ENCODE measurements at regions not wholly inside any gene's neighbourhood (a gene's known extent, or its start where the extent isn't known, plus 50 kb on each side); places are given as distances from the start of the nearest gene placed in this dataset.

GRCh38 chr6:132199343-132199742 lies 201.9 kb downstream of the MOXD1 start:
- Histone ChIP-seq H3K4me1 (no peaks in the 10 kb centered on the region), H3K27me3 (no peaks in the 10 kb centered on the region), H4K20me1 (ENCODE audit: low read depth) (no peaks in the 10 kb centered on the region), H3K4me2 (no peak overlapping the region), H3K36me3 (no peaks in the 10 kb centered on the region), H2AFZ (replicated peaks) (no peak overlapping the region), H3K27ac (no peak overlapping the region), H3K4me3 (no peak overlapping the region), H3K79me2 (ENCODE audit: low read depth) (no peaks in the 10 kb centered on the region), H3K9ac (no peak overlapping the region), H3K9me3 (ENCODE audit: low read depth) (no peaks in the 10 kb centered on the region), H3F3A (ENCODE audit: low read depth) (no peaks in the 10 kb centered on the region)
- TF ChIP-seq EZH2 (IDR thresholded peaks at IDR 0.05) (no peak), EZH2phosphoT487 (IDR thresholded peaks at IDR 0.05) (no peak)
- TF ChIP-seq, protein P1, sequence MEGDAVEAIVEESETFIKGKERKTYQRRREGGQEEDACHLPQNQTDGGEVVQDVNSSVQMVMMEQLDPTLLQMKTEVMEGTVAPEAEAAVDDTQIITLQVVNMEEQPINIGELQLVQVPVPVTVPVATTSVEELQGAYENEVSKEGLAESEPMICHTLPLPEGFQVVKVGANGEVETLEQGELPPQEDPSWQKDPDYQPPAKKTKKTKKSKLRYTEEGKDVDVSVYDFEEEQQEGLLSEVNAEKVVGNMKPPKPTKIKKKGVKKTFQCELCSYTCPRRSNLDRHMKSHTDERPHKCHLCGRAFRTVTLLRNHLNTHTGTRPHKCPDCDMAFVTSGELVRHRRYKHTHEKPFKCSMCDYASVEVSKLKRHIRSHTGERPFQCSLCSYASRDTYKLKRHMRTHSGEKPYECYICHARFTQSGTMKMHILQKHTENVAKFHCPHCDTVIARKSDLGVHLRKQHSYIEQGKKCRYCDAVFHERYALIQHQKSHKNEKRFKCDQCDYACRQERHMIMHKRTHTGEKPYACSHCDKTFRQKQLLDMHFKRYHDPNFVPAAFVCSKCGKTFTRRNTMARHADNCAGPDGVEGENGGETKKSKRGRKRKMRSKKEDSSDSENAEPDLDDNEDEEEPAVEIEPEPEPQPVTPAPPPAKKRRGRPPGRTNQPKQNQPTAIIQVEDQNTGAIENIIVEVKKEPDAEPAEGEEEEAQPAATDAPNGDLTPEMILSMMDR (IDR thresholded peaks at IDR 0.05): no peak
- Mint-ChIP-seq H3K4me1 (peaks cover 7% of the 10 kb centered on the region), H3K27ac (no peak overlapping the region), H3K9me3 (peaks cover 13% of the 10 kb centered on the region), H3K36me3 (peaks cover 4% of the 10 kb centered on the region), H3K27me3 (ENCODE audit: insufficient read depth, low read depth) (no peaks in the 10 kb centered on the region), H3K4me3 (no peak overlapping the region)
- no peak for DNase-seq (ENCODE audit: low spot score)

DNA sequence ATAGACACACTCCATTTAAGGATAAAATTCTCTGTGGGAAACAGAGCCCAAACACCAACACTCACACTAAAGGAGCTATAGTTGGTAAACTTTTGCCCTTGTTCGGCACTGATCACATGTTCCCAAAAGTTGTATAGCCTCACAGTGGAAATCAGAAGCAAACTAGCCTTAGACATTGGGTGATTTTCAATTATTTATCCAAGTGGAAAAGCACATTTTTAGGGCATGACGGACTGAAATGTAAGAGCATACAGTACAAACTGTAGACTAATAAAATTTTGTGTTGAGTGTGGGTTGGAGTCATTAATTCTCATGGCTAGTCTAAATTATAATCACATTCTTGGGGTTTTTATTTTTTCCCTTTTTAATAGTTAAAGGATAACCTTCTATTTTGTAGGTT lies 202.4 kb downstream of the MOXD1 start:
- Histone ChIP-seq H3K4me2 (no peak overlapping the region), H4K20me1 (ENCODE audit: low read depth) (no peaks in the 10 kb centered on the region), H3K27me3 (no peaks in the 10 kb centered on the region), H2AFZ (replicated peaks) (no peak overlapping the region), H3K27ac (no peak overlapping the region), H3K9ac (no peak overlapping the region), H3K9me3 (ENCODE audit: low read depth) (no peaks in the 10 kb centered on the region), H3K4me3 (no peak overlapping the region), H3F3A (ENCODE audit: low read depth) (no peaks in the 10 kb centered on the region), H3K79me2 (ENCODE audit: low read depth) (no peaks in the 10 kb centered on the region), H3K4me1 (no peaks in the 10 kb centered on the region), H3K36me3 (no peaks in the 10 kb centered on the region)
- H3K4me3 Mint-ChIP-seq: no peak overlapping the region
- DNase-seq (ENCODE audit: low spot score): no peak
- H3K4me1 Mint-ChIP-seq: peaks cover 7% of the 10 kb centered on the region
- peaks cover 4% of the 10 kb centered on the region for H3K36me3 Mint-ChIP-seq
- TF ChIP-seq EZH2phosphoT487 (IDR thresholded peaks at IDR 0.05) (no peak), EZH2 (IDR thresholded peaks at IDR 0.05) (no peak)
- TF ChIP-seq, protein P1 (IDR thresholded peaks at IDR 0.05): no peak
- H3K9me3 Mint-ChIP-seq: peaks cover 14% of the 10 kb centered on the region
- no peak overlapping the region for H3K27ac Mint-ChIP-seq
- no peaks in the 10 kb centered on the region for H3K27me3 Mint-ChIP-seq (ENCODE audit: insufficient read depth, low read depth)

DNA sequence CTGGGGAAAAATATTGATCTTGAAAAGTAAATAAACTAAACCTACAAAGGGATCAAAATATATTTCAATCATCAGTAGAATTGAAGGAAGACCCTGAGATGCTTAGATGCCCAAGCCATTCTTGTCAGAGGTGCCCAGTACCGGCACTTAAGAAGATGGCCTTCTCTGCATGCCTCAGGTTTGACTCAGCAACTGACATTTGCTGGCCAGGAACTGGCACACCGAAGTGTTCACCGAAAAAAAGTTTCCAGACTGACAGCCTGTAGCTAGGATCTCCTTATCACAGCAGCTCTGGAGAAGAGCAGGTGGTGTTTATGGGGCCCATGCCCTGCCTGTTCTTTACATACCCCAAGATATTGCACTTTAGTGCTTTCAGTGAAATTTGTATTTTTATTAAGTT lies 203.2 kb downstream of the MOXD1 start:
- Histone ChIP-seq H3K79me2 (ENCODE audit: low read depth) (no peaks in the 10 kb centered on the region), H3K9ac (no peak overlapping the region), H3K27me3 (no peaks in the 10 kb centered on the region), H4K20me1 (ENCODE audit: low read depth) (no peaks in the 10 kb centered on the region), H3F3A (ENCODE audit: low read depth) (no peaks in the 10 kb centered on the region), H3K27ac (no peak overlapping the region), H2AFZ (replicated peaks) (no peak overlapping the region), H3K4me3 (no peak overlapping the region), H3K36me3 (no peaks in the 10 kb centered on the region), H3K9me3 (ENCODE audit: low read depth) (no peaks in the 10 kb centered on the region), H3K4me1 (no peaks in the 10 kb centered on the region), H3K4me2 (no peak overlapping the region)
- no peak overlapping the region for H3K27ac Mint-ChIP-seq
- no peak for TF ChIP-seq EZH2phosphoT487 (IDR thresholded peaks at IDR 0.05)
- TF ChIP-seq, protein P1 (IDR thresholded peaks at IDR 0.05): no peak
- TF ChIP-seq EZH2 (IDR thresholded peaks at IDR 0.05): no peak
- H3K4me1 Mint-ChIP-seq: peaks cover 7% of the 10 kb centered on the region
- H3K9me3 Mint-ChIP-seq: peaks cover 18% of the 10 kb centered on the region
- no peaks in the 10 kb centered on the region for H3K27me3 Mint-ChIP-seq (ENCODE audit: insufficient read depth, low read depth)
- H3K4me3 Mint-ChIP-seq: no peak overlapping the region
- no peak for DNase-seq (ENCODE audit: low spot score)
- H3K36me3 Mint-ChIP-seq: peaks cover 4% of the 10 kb centered on the region

All from neural progenitor cell (in vitro differentiated cells).